IMR-90 (cell line): ENCODE measurements at regions not wholly inside any gene's neighbourhood (a gene's known extent, or its start where the extent isn't known, plus 50 kb on each side); places are given as distances from the start of the nearest gene placed in this dataset.

Experiments used
- ATAC-seq: fragments of 200-7000 bp; cut with Tn5 transposase; 2 replicates; pipeline ENCODE4 v1.9.1; 2020; ENCODE audit warnings: low read depth, mild to moderate bottlenecking, moderate library complexity
- BruUV-seq: library from RNA; stranded (reverse); fragments of 400-500 nt; replicated peaks from 2 replicates; lab custom pipeline; 2021; lab: Mats Ljungman, UMichigan
- CTCF ChIA-PET: fragments of 300-600 bp; formaldehyde crosslinking; extraction: SDS; loops from one replicate; lab custom pipeline; 2021; ENCODE audit warnings: antibody characterized with exemption; lab: Yijun Ruan, JAX
- POLR2A ChIA-PET: fragments of 300-600 bp; sonication (Branson Sonifier 250); formaldehyde crosslinking; loops from one replicate; lab custom pipeline; 2022; ENCODE audit warnings: antibody characterized with exemption; ENCODE audit not compliant: unreplicated experiment; lab: Charles Lee
- DNase-seq: peaks from one replicate; pipeline ENCODE4 v3.0.0; 2013
- H2AFZ ChIP-seq: replicated peaks from 2 replicates; pipeline ENCODE3; 2013; ENCODE audit warnings: low read length, mild to moderate bottlenecking; ENCODE audit not compliant: poor library complexity
- H2AK5ac ChIP-seq: 2 replicates; pipeline ENCODE4 v1.6.1; 2013; ENCODE audit warnings: low read depth, low read length, inconsistent platforms
- H2AK9ac ChIP-seq: replicated peaks from 2 replicates; pipeline ENCODE3; 2013; ENCODE audit warnings: mild to moderate bottlenecking, low read depth, low read length, moderate library complexity; ENCODE audit not compliant: poor library complexity
- H2BK120ac ChIP-seq: 2 replicates; pipeline ENCODE4 v1.6.1; 2013; ENCODE audit warnings: low read depth, low read length, inconsistent platforms
- H2BK15ac ChIP-seq: 3 replicates; pipeline ENCODE4 v1.6.1; 2013; ENCODE audit warnings: low read depth, low read length, inconsistent platforms
- H2BK20ac ChIP-seq: 2 replicates; pipeline ENCODE4 v1.6.1; 2013; ENCODE audit warnings: low read depth, mild to moderate bottlenecking, inconsistent platforms, low read length, moderate library complexity
- H2BK5ac ChIP-seq: 2 replicates; pipeline ENCODE4 v1.6.1; 2013; ENCODE audit warnings: mild to moderate bottlenecking, low read depth, low read length, inconsistent platforms; ENCODE audit not compliant: poor library complexity, severe bottlenecking
- H3K14ac ChIP-seq: replicated peaks from 2 replicates; pipeline ENCODE4 v1.6.1; 2013; ENCODE audit warnings: low read depth, low read length, inconsistent platforms
- H3K18ac ChIP-seq: 2 replicates; pipeline ENCODE4 v1.6.1; 2013; ENCODE audit warnings: low read depth, low read length, control low read depth
- H3K23ac ChIP-seq: 2 replicates; pipeline ENCODE4 v1.6.1; 2013; ENCODE audit warnings: low read depth, low read length, inconsistent platforms
- H3K27ac ChIP-seq: 2 replicates; pipeline ENCODE4 v1.5.1; 2013; ENCODE audit warnings: mild to moderate bottlenecking, control low read depth, low read length; ENCODE audit not compliant: insufficient read depth
- H3K27me3 ChIP-seq: 2 replicates; pipeline ENCODE4 v1.6.1; 2013; ENCODE audit warnings: low read length; ENCODE audit not compliant: control insufficient read depth, insufficient read depth
- H3K36me3 ChIP-seq: 2 replicates; pipeline ENCODE4 v1.6.1; 2013; ENCODE audit warnings: low read length, mixed read lengths; ENCODE audit not compliant: control insufficient read depth, insufficient read depth
- H3K4ac ChIP-seq: 2 replicates; pipeline ENCODE4 v1.6.1; 2013; ENCODE audit warnings: low read depth, low read length, inconsistent platforms
- H3K4me1 ChIP-seq: 2 replicates; pipeline ENCODE4 v1.6.1; 2013; ENCODE audit warnings: low read length, mixed read lengths; ENCODE audit not compliant: control insufficient read depth, insufficient read depth
- H3K4me2 ChIP-seq: 2 replicates; pipeline ENCODE4 v1.6.1; 2013; ENCODE audit warnings: low read depth, mild to moderate bottlenecking, control low read depth, low read length, moderate library complexity
- H3K4me3 ChIP-seq: 2 replicates; pipeline ENCODE4 v1.5.1; 2013; ENCODE audit warnings: low read depth, mild to moderate bottlenecking, control low read depth, low read length, moderate library complexity; ENCODE audit not compliant: insufficient read depth
- H3K56ac ChIP-seq: 2 replicates; pipeline ENCODE4 v1.6.1; 2013; ENCODE audit warnings: low read length, inconsistent platforms; ENCODE audit not compliant: insufficient read depth; ENCODE audit errors: extremely low read depth
- H3K79me1 ChIP-seq, 2 experiments: 2 replicates each; pipeline ENCODE4 v1.6.1; 2013; ENCODE audit warnings: low read length in 2 of 2, inconsistent platforms in 1 of 2, low read depth in 1 of 2
- H3K9ac ChIP-seq: 2 replicates; pipeline ENCODE4 v1.6.1; 2013; ENCODE audit warnings: low read depth, low read length, control low read depth
- H3K9me1 ChIP-seq: 2 replicates; pipeline ENCODE4 v1.6.1; 2013; ENCODE audit warnings: low read length, inconsistent platforms; ENCODE audit not compliant: insufficient read depth
- H3K9me3 ChIP-seq: 2 replicates; pipeline ENCODE4 v1.6.1; 2013; ENCODE audit warnings: low read length; ENCODE audit not compliant: control insufficient read depth, insufficient read depth
- H4K20me1 ChIP-seq: 2 replicates; pipeline ENCODE4 v1.6.1; 2013; ENCODE audit warnings: low read length, inconsistent platforms; ENCODE audit not compliant: insufficient read depth
- H4K5ac ChIP-seq: 2 replicates; pipeline ENCODE4 v1.6.1; 2013; ENCODE audit warnings: mild to moderate bottlenecking, low read depth, low read length, control low read depth
- H4K8ac ChIP-seq, 2 experiments: 2 replicates each; pipeline ENCODE4 v1.6.1; 2013; ENCODE audit warnings: low read depth in 2 of 2, low read length in 2 of 2, control low read depth in 1 of 2, inconsistent platforms in 1 of 2
- H4K91ac ChIP-seq: 2 replicates; pipeline ENCODE4 v1.6.1; 2013; ENCODE audit warnings: low read depth, low read length, inconsistent platforms; ENCODE audit not compliant: insufficient read depth
- CEBPB ChIP-seq: IDR thresholded peaks from 2 replicates; pipeline ENCODE4 v1.6.1; 2012; ENCODE audit warnings: low read depth, low read length, improper control_type of control experiment
- WGBS, 2 experiments: methylation state at CpG; one replicate each; pipeline versions ENCODE4 v1.1.5 to v1.1.7; 2013; ENCODE audit warnings: missing lambda C conversion rate in 2 of 2; ENCODE audit not compliant: insufficient read length in 1 of 2; ENCODE audit errors: extremely low coverage in 2 of 2; 5-methylcytosine and 5-hydroxymethylcytosine counted together
- dilution Hi-C: fragments of 300-500 bp; cut with HindIII; formaldehyde crosslinking; loops from one replicate; pipeline ENCODE4 v1.14.3; 2018; ENCODE audit warnings: low sequenced_read_pairs; ENCODE audit not compliant: unreplicated experiment
- in situ Hi-C: fragments of 300-500 bp; cut with MboI; formaldehyde crosslinking; loops from 3 replicates; pipeline ENCODE4 v1.14.3; 2019; ENCODE audit warnings: low sequenced_read_pairs, inconsistent platforms, mixed read lengths
- intact Hi-C: fragments of 100-400 bp; cut with micrococcal nuclease; formaldehyde crosslinking; loops from 2 replicates; pipeline ENCODE4 v1.10.0; 2022
- TF ChIP-seq, protein P1 (sequence below): fragments of 150-350 bp; IDR thresholded peaks from 2 replicates; pipeline ENCODE4 v1.6.1; 2017; ENCODE audit warnings: mild to moderate bottlenecking, antibody characterized with exemption, low read length, low read depth

DNA sequence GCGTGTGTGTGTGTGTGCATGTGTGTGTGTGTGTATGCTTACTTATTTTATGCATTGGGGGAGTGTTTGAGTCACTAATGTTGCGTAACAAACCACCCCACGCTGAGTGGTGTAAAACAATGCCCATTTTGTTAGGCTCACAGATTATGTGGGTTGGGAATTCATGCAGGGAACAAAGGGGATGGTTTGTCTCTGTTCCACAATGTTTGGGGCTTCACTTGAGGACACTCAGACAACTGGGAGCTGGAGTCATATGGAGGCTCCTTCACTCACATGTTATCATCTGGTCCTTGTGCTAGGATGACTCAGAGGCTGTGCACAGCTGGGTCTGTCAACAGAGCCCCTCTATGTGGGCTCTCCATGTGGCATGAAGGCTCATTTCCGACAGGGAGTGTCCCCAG is 51.3 kb upstream of the LARGE1 start:
- no peak overlapping the region for H2BK120ac ChIP-seq
- no peaks in the 10 kb centered on the region for H3K4me1 ChIP-seq
- H2BK5ac ChIP-seq = no peak overlapping the region
- no peak overlapping the region for H2BK20ac ChIP-seq
- no peaks in the 10 kb centered on the region for H3K9me1 ChIP-seq
- no peaks in the 10 kb centered on the region for H4K20me1 ChIP-seq
- dilution Hi-C loops = no loop called here
- H3K23ac ChIP-seq = no peak overlapping the region
- no peak overlapping the region for H2BK15ac ChIP-seq
- no peak for ATAC-seq
- H2AK5ac ChIP-seq = no peak overlapping the region
- H3K4me3 ChIP-seq = no peak overlapping the region
- H3K27ac ChIP-seq = no peak overlapping the region
- no peak overlapping the region for H3K4me2 ChIP-seq
- intact Hi-C loops = no loop called here
- 20% methylated on average over 1 of the region's 4 CpGs; no CpG with 5 or more reads in 1 of the 2 experiments for WGBS, 2 experiments
- no TSS peak for BruUV-seq
- CTCF ChIA-PET = no interaction called here
- no peak overlapping the region for H3K56ac ChIP-seq
- H4K8ac ChIP-seq = no peak overlapping the region
- no peak overlapping the region for H4K91ac ChIP-seq
- no peak overlapping the region for H3K14ac ChIP-seq
- H3K79me1 ChIP-seq = no peaks in the 10 kb centered on the region
- TF ChIP-seq, protein P1, sequence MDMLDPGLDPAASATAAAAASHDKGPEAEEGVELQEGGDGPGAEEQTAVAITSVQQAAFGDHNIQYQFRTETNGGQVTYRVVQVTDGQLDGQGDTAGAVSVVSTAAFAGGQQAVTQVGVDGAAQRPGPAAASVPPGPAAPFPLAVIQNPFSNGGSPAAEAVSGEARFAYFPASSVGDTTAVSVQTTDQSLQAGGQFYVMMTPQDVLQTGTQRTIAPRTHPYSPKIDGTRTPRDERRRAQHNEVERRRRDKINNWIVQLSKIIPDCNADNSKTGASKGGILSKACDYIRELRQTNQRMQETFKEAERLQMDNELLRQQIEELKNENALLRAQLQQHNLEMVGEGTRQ = no peak
- peak; percentile 63 for TF ChIP-seq CEBPB
- in situ Hi-C loops = no loop called here
- H2AFZ ChIP-seq = no peak overlapping the region
- H3K18ac ChIP-seq = no peak overlapping the region
- DNase-seq = no peak
- H3K9me3 ChIP-seq = peaks cover 8% of the 10 kb centered on the region
- H3K27me3 ChIP-seq = no peaks in the 10 kb centered on the region
- no peak overlapping the region for H3K9ac ChIP-seq
- H3K36me3 ChIP-seq = no peaks in the 10 kb centered on the region
- H4K5ac ChIP-seq = no peak overlapping the region
- POLR2A ChIA-PET = no interaction called here
- H2AK9ac ChIP-seq = no peak overlapping the region
- no peak overlapping the region for H3K4ac ChIP-seq
